ENCODE measurements at regions not wholly inside any gene's neighbourhood (a gene's known extent, or its start where the extent isn't known, plus 50 kb on each side); places are given as distances from the start of the nearest gene placed in this dataset.

DNA sequence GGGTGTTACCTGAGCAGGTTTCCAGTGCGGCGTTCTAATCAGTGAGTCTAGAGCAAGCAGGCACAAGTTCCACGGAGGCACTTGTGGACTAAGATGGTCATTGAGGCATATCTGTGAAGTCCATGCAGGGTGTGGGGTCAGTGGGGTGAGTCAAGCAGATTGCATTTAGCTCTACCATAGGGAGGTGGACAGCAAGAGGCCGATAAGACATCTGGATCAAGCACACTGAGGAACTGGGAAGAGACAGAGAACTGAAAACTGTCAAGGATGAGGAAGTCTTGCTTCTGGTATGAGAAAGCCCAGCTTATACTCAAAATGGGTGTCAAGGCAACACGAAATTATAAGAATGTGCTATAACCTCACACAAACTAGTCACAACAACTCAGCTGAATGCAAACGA, 61.2 kb upstream of the SLC39A10 start:
- Histone ChIP-seq H3K36me3 (no peaks in the 10 kb centered on the region), H3K4me1 (peaks cover 5 to 32% (median 12%) of the 10 kb centered on the region in 6 donors), H3K4me3 (no peak overlapping the region), H3K27me3 (replicated peaks in 1 of 7) (no peaks in the 10 kb centered on the region), H3K27ac (peak overlapping the region in 1 of 8 donors; percentile 36), H3K9me3 (no peaks in the 10 kb centered on the region)
- intact Hi-C loops (cut with DNase I; ENCODE audit: low total_unique reads): no loop called here
- TF ChIP-seq POLR2A (IDR thresholded peaks at IDR 0.05) (no peak), CTCF (IDR thresholded peaks at IDR 0.05 in 8 of 11, conservative IDR thresholded peaks at IDR 0.05 in 3 of 11) (no peak), POLR2AphosphoS5 (IDR thresholded peaks at IDR 0.05) (no peak)
- WGBS, 5 donors: 78 to 87% (median 81%) methylated on average over 6 of the region's 6 CpGs
- no peak for DNase-seq

GRCh38 chr2:195594919-195595694, 61.9 kb upstream of the SLC39A10 start:
- Histone ChIP-seq H3K36me3 (no peaks in the 10 kb centered on the region), H3K27ac (peak overlapping the region in 6 of 8 donors; percentile 36 to 75 (median 56)), H3K4me3 (no peak overlapping the region), H3K27me3 (replicated peaks in 1 of 7) (no peaks in the 10 kb centered on the region), H3K4me1 (peaks cover 5 to 38% (median 12%) of the 10 kb centered on the region in 6 donors), H3K9me3 (no peaks in the 10 kb centered on the region)
- WGBS, 5 donors: 78 to 93% (median 86%) methylated on average over 4 of the region's 4 CpGs
- TF ChIP-seq POLR2A (IDR thresholded peaks at IDR 0.05) (no peak), CTCF (IDR thresholded peaks at IDR 0.05 in 8 of 11, conservative IDR thresholded peaks at IDR 0.05 in 3 of 11) (no peak), POLR2AphosphoS5 (IDR thresholded peaks at IDR 0.05) (no peak)
- DNase-seq: no peak
- intact Hi-C loops (cut with DNase I; ENCODE audit: low total_unique reads): no loop called here

GRCh38 chr2:195594248-195594647, 62.8 kb upstream of the SLC39A10 start:
- Histone ChIP-seq H3K36me3 (no peaks in the 10 kb centered on the region), H3K4me3 (peak overlapping the region in 1 of 8 donors; percentile 3), H3K27me3 (replicated peaks in 1 of 7) (no peaks in the 10 kb centered on the region), H3K9me3 (no peaks in the 10 kb centered on the region), H3K4me1 (peaks cover 5 to 38% (median 12%) of the 10 kb centered on the region in 6 donors), H3K27ac (peak overlapping the region in 7 of 8 donors; percentile 22 to 75 (median 53))
- 58 to 74% (median 71%) methylated on average over 3 of the region's 3 CpGs for WGBS, 5 donors
- intact Hi-C loops (cut with DNase I; ENCODE audit: low total_unique reads): no loop called here
- no peak for DNase-seq
- no peak for TF ChIP-seq POLR2AphosphoS5 (IDR thresholded peaks at IDR 0.05)

DNA sequence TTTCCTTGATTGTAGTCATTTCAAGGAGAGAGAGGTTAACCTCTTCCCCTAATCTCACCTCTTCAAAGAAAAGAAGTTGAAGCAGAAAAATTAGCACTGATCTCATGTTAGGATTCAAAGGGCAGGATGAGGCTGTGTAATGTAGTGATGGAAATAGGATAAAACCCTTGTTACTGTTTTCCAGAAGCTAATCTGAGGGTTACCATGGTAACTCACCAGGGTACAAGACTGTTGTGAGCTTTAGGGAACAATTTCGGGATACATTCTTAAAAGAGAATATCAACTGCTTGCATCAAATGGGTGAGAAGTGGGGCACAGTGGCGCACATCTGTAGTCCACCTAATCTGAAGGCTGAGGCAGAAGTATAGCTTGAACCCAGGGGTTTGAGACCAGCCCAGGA, 64.9 kb upstream of the SLC39A10 start:
- no peak overlapping the region for H3K4me3 ChIP-seq
- no peak overlapping the region for H3K27ac ChIP-seq
- WGBS, 5 donors: 85 to 96% (median 95%) methylated on average over 2 of the region's 2 CpGs
- no peaks in the 10 kb centered on the region for H3K36me3 ChIP-seq
- H3K27me3 ChIP-seq (replicated peaks in 1 of 7): no peaks in the 10 kb centered on the region
- H3K4me1 ChIP-seq: peaks cover 5 to 38% (median 12%) of the 10 kb centered on the region in 6 donors
- no peak for TF ChIP-seq CTCF (IDR thresholded peaks at IDR 0.05 in 8 of 11, conservative IDR thresholded peaks at IDR 0.05 in 3 of 11)
- no peaks in the 10 kb centered on the region for H3K9me3 ChIP-seq
- intact Hi-C loops (cut with DNase I; ENCODE audit: low total_unique reads): no loop called here
- DNase-seq: no peak

Data from spleen (tissue), 11 donors.